IMR-90 (cell line): ENCODE measurements at regions not wholly inside any gene's neighbourhood (a gene's known extent, or its start where the extent isn't known, plus 50 kb on each side); places are given as distances from the start of the nearest gene placed in this dataset.

Experiments
- BHLHE40 ChIP-seq: fragments of 150-350 bp; IDR thresholded peaks from 2 replicates; pipeline ENCODE4 v1.6.1; 2016; ENCODE audit warnings: mild to moderate bottlenecking, low read depth, low read length
- CEBPB ChIP-seq: IDR thresholded peaks from 2 replicates; pipeline ENCODE4 v1.6.1; 2012; ENCODE audit warnings: low read depth, low read length, improper control_type of control experiment
- CTCF ChIP-seq: conservative IDR thresholded peaks from 2 replicates; pipeline ENCODE4 v1.5.1; 2012; ENCODE audit warnings: mild to moderate bottlenecking, low read depth, low read length, improper control_type of control experiment
- ELK1 ChIP-seq: fragments of 150-350 bp; IDR thresholded peaks from 2 replicates; pipeline ENCODE4 v1.6.1; 2016; ENCODE audit warnings: low read depth, mild to moderate bottlenecking, low read length, moderate library complexity, borderline replicate concordance
- MAZ ChIP-seq: IDR thresholded peaks from 2 replicates; pipeline ENCODE4 v1.6.1; 2012; ENCODE audit warnings: low read depth, mild to moderate bottlenecking, low read length, improper control_type of control experiment, moderate library complexity, borderline replicate concordance
- MXI1 ChIP-seq: IDR thresholded peaks from 2 replicates; pipeline ENCODE4 v1.6.1; 2012; ENCODE audit warnings: low read depth, mild to moderate bottlenecking, low read length, moderate library complexity, borderline replicate concordance
- POLR2A ChIP-seq: IDR thresholded peaks from 2 replicates; pipeline ENCODE4 v1.6.1; 2012; ENCODE audit warnings: mild to moderate bottlenecking, low read depth, low read length
- RAD21 ChIP-seq: IDR thresholded peaks from 2 replicates; pipeline ENCODE4 v1.6.1; 2012; ENCODE audit warnings: low read length, improper control_type of control experiment
- SMC3 ChIP-seq: fragments of 150-350 bp; IDR thresholded peaks from 2 replicates; pipeline ENCODE4 v1.6.1; 2016; ENCODE audit warnings: low read depth, mild to moderate bottlenecking, antibody characterized with exemption, low read length, moderate library complexity

- TF ChIP-seq MXI1 (no peak), CTCF (no peak), POLR2A (no peak), MAZ (no peak), RAD21 (no peak), ELK1 (no peak), BHLHE40 (no peak), SMC3 (no peak), CEBPB (no peak)
Measured at GRCh38 chr17:62867303-62867702, 59.2 kb upstream of the MARCHF10 start.
